ENCODE measurements at regions not wholly inside any gene's neighbourhood (a gene's known extent, or its start where the extent isn't known, plus 50 kb on each side); places are given as distances from the start of the nearest gene placed in this dataset.

GRCh38 chr3:34239875-34240274 is 441.4 kb downstream of the PDCD6IP start:
- no peak for DNase-seq (ENCODE audit: low read depth, low spot score)
- in situ Hi-C loops (cut with MboI) (no loop called here), intact Hi-C loops (cut with micrococcal nuclease; ENCODE audit: unreplicated experiment) (no loop called here)
- H3K4me3 ChIP-seq: no peak overlapping the region
- no peak for ATAC-seq
- no peaks in the 10 kb centered on the region for H3K9me3 ChIP-seq (replicated peaks; ENCODE audit: control insufficient read depth, insufficient read depth, low read length)
- no peaks in the 10 kb centered on the region for H3K79me2 ChIP-seq (ENCODE audit: control insufficient read depth, insufficient read depth, low read length)
- no peak overlapping the region for H3K27ac ChIP-seq (ENCODE audit: control insufficient read depth, insufficient read depth)
- no peak overlapping the region for H2AFZ ChIP-seq (ENCODE audit: control insufficient read depth, low read depth, low read length)
- no peaks in the 10 kb centered on the region for H4K20me1 ChIP-seq (ENCODE audit: control insufficient read depth, insufficient read depth)
- no peak for FAIRE-seq
- no peak overlapping the region for H3K4me2 ChIP-seq (ENCODE audit: control insufficient read depth, insufficient read depth)
- no peaks in the 10 kb centered on the region for H3K27me3 ChIP-seq (replicated peaks in 1 of 2; ENCODE audit: control insufficient read depth in 2 of 2, insufficient read depth in 2 of 2, low read length in 1 of 2)
- no TSS peak for BruUV-seq (replicated peaks)
- no peaks in the 10 kb centered on the region for H3K36me3 ChIP-seq (ENCODE audit: control insufficient read depth in 2 of 2, insufficient read depth in 2 of 2, low read length in 1 of 2)
- POLR2A ChIA-PET: interaction anchor here (0.6 kb wide), 1 partner anchor 29 kb away, joined by 4 read pairs; no protein-coding TSS in a partner anchor
- SMC1A ChIA-PET (ENCODE audit: uncharacterized antibody, unreplicated experiment): no interaction called here
- CTCF ChIA-PET: interaction anchor here (1.7 kb wide), 1 partner anchor 20 kb away, joined by 9 read pairs; no protein-coding TSS in a partner anchor
- no peaks in the 10 kb centered on the region for H3K4me1 ChIP-seq (ENCODE audit: control insufficient read depth, insufficient read depth, low read length)
- RAD21 ChIA-PET (ENCODE audit: unreplicated experiment): interaction anchor here (1.4 kb wide), 1 partner anchor 21 kb away, joined by 6 read pairs; no protein-coding TSS in a partner anchor
- no peak overlapping the region for H3K9ac ChIP-seq (ENCODE audit: control insufficient read depth, insufficient read depth, low read length)
- no peak for TF ChIP-seq GATAD2B (conservative IDR thresholded peaks at IDR 0.05; ENCODE audit: low read depth)
- TF ChIP-seq USF1 (IDR thresholded peaks at IDR 0.05; ENCODE audit: borderline replicate concordance, extremely low read length, insufficient read depth, low read depth, low read length): no peak
- TF ChIP-seq CEBPB (IDR thresholded peaks at IDR 0.05; ENCODE audit: borderline replicate concordance in 1 of 2, low read depth in 2 of 2, low read length in 2 of 2): no peak
- TF ChIP-seq PBX3 (IDR thresholded peaks at IDR 0.05; ENCODE audit: insufficient replicate concordance, low read depth, low read length): no peak
- TF ChIP-seq NKRF (conservative IDR thresholded peaks at IDR 0.05): no peak
- no peak for TF ChIP-seq IKZF1 (conservative IDR thresholded peaks at IDR 0.05)
- TF ChIP-seq ZNF207 (IDR thresholded peaks at IDR 0.05; ENCODE audit: borderline replicate concordance): no peak
- TF ChIP-seq TCF7 (IDR thresholded peaks at IDR 0.05; ENCODE audit: borderline replicate concordance): no peak
- TF ChIP-seq SREBF1 (IDR thresholded peaks at IDR 0.05; ENCODE audit: low read length): no peak
- TF ChIP-seq NR2C1 (IDR thresholded peaks at IDR 0.05): no peak
- TF ChIP-seq ZBTB4 (CRISPR knock-in tag; IDR thresholded peaks at IDR 0.05): no peak
- no peak for TF ChIP-seq IRF5 (IDR thresholded peaks at IDR 0.05; ENCODE audit: borderline replicate concordance)
- TF ChIP-seq MTA3 (IDR thresholded peaks at IDR 0.05; ENCODE audit: borderline replicate concordance, low read length): no peak
- TF ChIP-seq BHLHE40 (IDR thresholded peaks at IDR 0.05; ENCODE audit: borderline replicate concordance in 1 of 2, low read depth in 2 of 2, low read length in 1 of 2): no peak
- no peak for TF ChIP-seq BCL11A (IDR thresholded peaks at IDR 0.05; ENCODE audit: low read depth, low read length)
